GM12874 (cell line): ENCODE measurements at regions not wholly inside any gene's neighbourhood (a gene's known extent, or its start where the extent isn't known, plus 50 kb on each side); places are given as distances from the start of the nearest gene placed in this dataset.

Experiments
- CTCF ChIP-seq: IDR thresholded peaks from 2 replicates; pipeline ENCODE4 v1.5.1; 2011; ENCODE audit warnings: low read depth, mild to moderate bottlenecking, control low read depth, low read length, moderate library complexity; ENCODE audit not compliant: insufficient read depth

- no peak for TF ChIP-seq CTCF
Measured at GRCh38 chr10:61135276-61135721, 191.3 kb upstream of the RHOBTB1 start.

- TF ChIP-seq CTCF: no peak
Measured at GRCh38 chr10:61130366-61130765, 186.4 kb upstream of the RHOBTB1 start.

GRCh38 chr10:61128196-61128595, 184.2 kb upstream of the RHOBTB1 start:
- TF ChIP-seq CTCF: no peak

- no peak for TF ChIP-seq CTCF
Measured at GRCh38 chr10:61125560-61126170, 181.7 kb upstream of the RHOBTB1 start.

GRCh38 chr10:61124756-61125530, 181.0 kb upstream of the RHOBTB1 start:
- no peak for TF ChIP-seq CTCF

GRCh38 chr10:61120805-61121204, 176.8 kb upstream of the RHOBTB1 start:
- TF ChIP-seq CTCF: no peak

- no peak for TF ChIP-seq CTCF
Measured at GRCh38 chr10:61119573-61119972, 175.6 kb upstream of the RHOBTB1 start.
